Skeletal muscle cell (primary cell): ENCODE measurements at regions not wholly inside any gene's neighbourhood (a gene's known extent, or its start where the extent isn't known, plus 50 kb on each side); places are given as distances from the start of the nearest gene placed in this dataset.
A peak's percentile ranks its signal among the peaks of the same experiment; 100 is the strongest.

Source experiments
- DNase-seq: peaks from one replicate; pipeline ENCODE4 v3.0.0-alpha.2; 2010; ENCODE audit warnings: low read depth
- H3K4me3 ChIP-seq: 2 replicates; pipeline ENCODE4 v1.5.1; 2011; ENCODE audit warnings: low read depth, mild to moderate bottlenecking, control low read depth, low read length, moderate library complexity

- no peak overlapping the region for H3K4me3 ChIP-seq
- DNase-seq = no peak
Observed at GRCh38 chr9:14522627-14523379, 170.4 kb downstream of the ZDHHC21 start.

GRCh38 chr9:14520341-14520740, 172.9 kb downstream of the ZDHHC21 start:
- no peak for DNase-seq
- no peak overlapping the region for H3K4me3 ChIP-seq

DNA sequence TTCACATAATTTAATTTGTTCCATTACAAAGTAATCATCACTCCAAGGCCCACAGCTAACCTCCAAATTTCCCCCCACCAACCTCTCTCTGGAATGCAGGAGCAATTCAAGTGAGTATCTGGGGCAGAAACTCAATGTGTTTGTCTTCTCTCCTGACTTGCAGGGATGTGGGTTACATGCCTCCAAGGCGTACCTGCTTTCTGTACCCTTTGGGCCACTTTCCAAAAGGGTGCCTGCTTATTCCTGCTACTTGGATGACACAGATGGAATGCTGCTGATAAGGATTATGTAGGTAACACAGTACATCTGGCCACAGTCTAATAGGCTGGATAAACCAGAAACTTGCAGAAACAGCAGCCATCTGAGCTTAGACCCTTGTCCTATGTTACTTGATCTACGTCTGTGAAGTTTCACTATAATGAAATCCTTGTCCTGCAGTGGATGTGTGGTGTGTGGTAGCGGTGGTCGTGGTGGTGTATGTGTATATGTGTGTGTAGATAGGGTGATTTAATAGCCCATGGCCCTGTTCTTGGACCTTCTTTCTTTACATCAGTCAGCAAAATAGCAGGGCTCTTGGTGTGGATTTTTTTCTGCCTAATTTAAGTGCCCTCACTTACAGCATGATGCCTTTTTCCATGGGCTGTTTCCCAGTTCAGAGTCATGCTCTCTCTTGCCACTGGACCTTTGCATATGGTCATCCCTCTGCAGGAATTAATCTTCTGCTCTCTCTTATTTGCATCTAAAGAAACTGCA, 175.9 kb downstream of the ZDHHC21 start:
- DNase-seq = no peak

GRCh38 chr9:14516656-14517055, 176.6 kb downstream of the ZDHHC21 start:
- DNase-seq = no peak
- no peak overlapping the region for H3K4me3 ChIP-seq

More for the DNA sequence above, 175.9 kb downstream of the ZDHHC21 start:
- H3K4me3 ChIP-seq = no peak overlapping the region

- peak; percentile 20 for DNase-seq
- no peak overlapping the region for H3K4me3 ChIP-seq
Observed at GRCh38 chr9:14515571-14516198, 177.5 kb downstream of the ZDHHC21 start.

GRCh38 chr9:14515049-14515448, 178.2 kb downstream of the ZDHHC21 start:
- DNase-seq = no peak
- H3K4me3 ChIP-seq = no peak overlapping the region

DNA sequence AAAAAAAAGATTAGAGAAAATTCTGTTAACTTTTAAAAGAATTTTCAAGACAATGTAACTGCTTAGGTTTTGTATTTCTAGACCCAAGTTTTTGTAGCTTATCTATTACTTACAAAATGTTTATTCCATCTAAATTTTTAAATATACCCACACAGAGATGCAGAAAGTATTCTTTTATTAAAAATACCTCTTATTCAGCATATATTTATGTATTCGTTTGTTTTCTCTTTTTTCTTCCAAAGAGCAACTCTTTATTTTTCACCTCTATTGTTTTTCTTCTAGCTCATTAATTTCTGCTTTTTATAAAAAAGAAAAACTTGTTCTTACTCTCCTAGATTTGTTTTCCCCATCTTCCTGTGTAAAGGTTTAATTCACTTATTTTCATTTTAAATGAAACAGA, 180.3 kb downstream of the ZDHHC21 start:
- H3K4me3 ChIP-seq = no peak overlapping the region
- DNase-seq = no peak

DNA sequence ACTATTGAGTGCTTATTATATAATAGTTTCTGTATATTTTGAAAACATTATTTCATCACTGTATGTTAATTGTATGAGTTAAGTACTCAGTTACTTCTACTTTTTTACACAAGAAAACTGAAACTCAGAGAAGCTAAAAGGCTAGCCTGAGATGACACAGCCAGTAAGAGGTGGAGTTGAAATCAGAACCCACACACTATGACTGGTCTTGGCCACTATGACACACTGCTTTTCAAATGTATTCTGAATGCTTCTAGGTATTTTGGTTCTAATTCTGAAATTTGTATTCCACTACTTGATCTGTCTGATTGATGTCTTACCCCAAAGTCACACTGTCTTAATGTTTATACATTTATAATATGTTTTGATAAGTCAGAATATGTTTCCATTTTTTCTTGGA, 181.8 kb downstream of the ZDHHC21 start:
- no peak overlapping the region for H3K4me3 ChIP-seq
- DNase-seq = no peak

DNA sequence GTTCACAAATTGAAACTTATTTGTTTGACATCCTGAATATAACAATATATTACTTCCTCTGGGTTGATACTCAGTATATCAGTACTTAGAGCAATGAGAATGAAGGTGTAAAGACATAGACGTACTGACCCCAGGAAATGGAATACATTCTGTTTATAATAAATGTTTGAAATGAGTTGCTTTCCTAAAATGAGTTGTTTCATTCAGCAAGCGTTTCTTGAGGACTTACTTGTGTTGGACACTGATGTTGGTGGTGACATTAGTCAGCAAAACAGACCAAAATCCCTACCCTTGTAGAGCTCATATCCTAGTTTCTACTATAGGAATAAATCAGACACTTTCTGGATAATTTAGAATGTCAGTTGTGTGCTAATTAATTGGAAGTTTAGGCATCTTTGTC, 184.3 kb downstream of the ZDHHC21 start:
- no peak for DNase-seq
- H3K4me3 ChIP-seq = no peak overlapping the region

GRCh38 chr9:14501366-14501765, 187.4 kb upstream of the NFIB start:
- no peak for DNase-seq
- H3K4me3 ChIP-seq = no peak overlapping the region

- no peak for DNase-seq
- no peak overlapping the region for H3K4me3 ChIP-seq
Observed at GRCh38 chr9:14500705-14501104, 186.8 kb upstream of the NFIB start.

GRCh38 chr9:14499976-14500375, 186.0 kb upstream of the NFIB start:
- no peak for DNase-seq
- no peak overlapping the region for H3K4me3 ChIP-seq

DNA sequence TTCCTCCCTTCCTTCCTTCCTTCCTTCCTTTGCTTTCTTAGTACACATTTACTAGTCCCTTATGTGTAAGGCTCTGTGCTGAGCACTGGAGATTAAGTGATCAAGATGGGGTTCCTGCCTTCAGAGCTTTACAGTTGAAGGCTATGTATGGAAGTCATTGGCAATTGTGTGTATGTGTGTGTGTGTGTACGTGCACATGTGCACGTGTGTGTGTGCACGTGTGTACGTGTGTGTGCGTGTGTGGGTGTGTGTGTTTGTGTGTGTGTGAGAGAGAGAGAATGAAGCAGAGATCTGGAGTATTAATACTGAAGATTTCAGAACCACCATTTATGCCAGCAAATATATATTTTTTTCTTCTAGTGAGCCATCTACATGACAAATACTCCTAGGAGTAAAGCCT, 184.9 kb upstream of the NFIB start:
- no peak for DNase-seq
- H3K4me3 ChIP-seq = no peak overlapping the region

GRCh38 chr9:14497476-14497875, 183.5 kb upstream of the NFIB start:
- H3K4me3 ChIP-seq = no peak overlapping the region
- no peak for DNase-seq

DNA sequence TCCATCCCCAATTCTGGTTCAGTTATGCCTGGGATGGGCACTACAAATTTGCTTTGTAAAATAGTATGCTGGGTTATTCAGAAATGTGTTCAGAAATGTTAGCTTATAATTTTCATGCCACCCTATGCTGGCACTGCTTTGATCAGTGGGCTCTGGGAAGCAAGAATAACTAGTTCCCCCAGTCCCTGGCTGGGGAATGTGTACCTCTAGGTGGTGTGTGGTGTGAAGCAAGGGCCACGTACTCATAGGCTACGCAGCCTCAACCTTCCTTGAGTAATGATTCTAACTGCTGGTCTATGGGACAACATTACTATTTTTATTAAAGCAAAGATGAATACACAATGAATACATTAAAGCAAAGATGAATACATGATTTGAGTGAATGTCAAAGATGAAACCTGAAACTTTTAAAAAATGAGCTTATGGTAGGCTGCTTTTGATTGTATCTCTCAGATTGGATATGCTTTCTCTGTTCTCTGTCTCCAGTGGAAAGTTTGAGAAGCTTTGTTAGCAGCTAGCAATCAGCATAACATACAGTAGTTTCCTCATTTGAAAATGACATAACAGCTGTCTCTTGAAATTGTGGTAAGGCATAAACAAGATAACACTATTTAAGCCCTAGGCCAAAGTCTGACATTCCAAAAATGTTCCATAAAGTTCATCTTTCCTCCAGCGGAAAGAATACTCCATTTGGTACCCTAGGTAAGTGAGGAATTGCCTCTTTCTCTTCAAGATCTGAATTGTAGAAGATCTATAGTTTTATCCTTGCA, 174.7 kb upstream of the NFIB start:
- DNase-seq = no peak
- no peak overlapping the region for H3K4me3 ChIP-seq

DNA sequence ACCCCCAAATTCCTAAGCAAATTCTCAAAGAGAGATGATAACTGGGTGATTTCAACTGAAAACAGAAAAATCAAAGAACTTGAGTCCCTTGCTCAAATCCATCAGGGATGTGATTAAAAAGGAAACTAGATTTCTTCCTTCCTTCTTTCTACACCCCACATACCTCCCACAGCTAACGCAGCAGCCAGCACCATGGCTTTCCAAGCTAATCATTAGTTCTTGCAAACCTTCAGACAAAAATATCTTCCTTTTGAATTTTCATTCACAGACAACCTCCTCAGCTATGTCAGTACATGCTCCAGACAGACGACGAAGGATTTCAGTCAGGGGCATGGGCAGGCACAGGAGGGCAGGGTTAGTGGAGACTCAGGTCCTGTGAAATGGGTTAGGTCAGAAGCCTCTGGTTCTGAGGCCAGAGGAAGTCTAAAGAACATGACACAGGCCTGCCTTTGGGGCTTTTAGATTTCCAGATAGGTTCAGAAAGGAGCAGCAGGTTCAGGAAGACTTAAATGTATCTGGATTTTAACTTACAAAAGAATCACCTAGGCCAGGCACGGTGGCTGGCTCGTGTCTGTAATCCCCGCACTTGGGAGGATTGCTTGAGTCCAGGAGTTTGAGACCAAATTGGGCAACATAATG, 173.7 kb upstream of the NFIB start:
- no peak for DNase-seq
- no peak overlapping the region for H3K4me3 ChIP-seq

DNA sequence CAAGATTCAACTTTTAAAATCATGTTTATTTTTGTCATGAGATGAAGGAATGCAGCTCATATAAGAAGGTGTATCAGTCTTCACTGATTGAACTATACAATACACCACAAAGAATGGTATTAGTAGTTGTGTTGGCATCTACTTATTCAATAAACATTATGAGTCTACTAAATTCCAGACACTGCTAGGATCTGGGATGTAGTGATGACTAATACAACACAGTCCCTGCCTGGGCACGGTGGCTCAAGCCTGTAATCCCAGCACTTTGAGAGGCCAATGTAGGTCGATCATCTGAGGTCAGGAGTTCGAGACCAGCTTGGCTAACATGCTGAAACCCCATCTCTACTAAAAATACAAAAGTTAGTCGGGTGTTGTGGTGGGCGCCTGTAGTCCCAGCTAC, 171.4 kb upstream of the NFIB start:
- H3K4me3 ChIP-seq = no peak overlapping the region
- DNase-seq = no peak

- no peak overlapping the region for H3K4me3 ChIP-seq
- DNase-seq = no peak
Observed at GRCh38 chr9:14482856-14483255, 168.9 kb upstream of the NFIB start.

DNA sequence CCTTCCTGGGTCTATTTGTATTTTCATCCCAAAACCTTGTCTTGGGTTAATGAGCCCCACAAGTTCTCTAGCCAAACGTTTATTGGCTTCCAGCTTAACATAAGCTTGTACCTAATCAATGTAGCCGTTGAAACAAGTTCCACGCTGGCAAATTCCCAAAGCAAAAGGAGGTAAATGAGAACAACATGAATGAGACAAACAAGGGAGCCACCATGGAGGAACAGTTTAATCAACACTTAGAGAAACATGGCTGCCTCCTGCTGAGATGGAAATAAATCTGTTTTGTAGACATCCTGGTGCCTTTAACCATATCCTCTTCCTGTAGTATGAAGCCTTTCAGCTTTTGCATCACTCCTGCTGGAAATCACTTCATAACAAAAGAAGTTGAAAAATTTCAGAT, 166.6 kb upstream of the NFIB start:
- no peak overlapping the region for H3K4me3 ChIP-seq
- no peak for DNase-seq
